Endothelial cell (in vitro differentiated cells): ENCODE measurements at regions not wholly inside any gene's neighbourhood (a gene's known extent, or its start where the extent isn't known, plus 50 kb on each side); places are given as distances from the start of the nearest gene placed in this dataset.
A peak's percentile ranks its signal among the peaks of the same experiment; 100 is the strongest.

Experiments used
- DNase-seq: peaks from one replicate; pipeline ENCODE4 v3.0.0; 2021; ENCODE audit warnings: low spot score
- H3K27ac Mint-ChIP-seq: one replicate; pipeline ENCODE4 v1.8.0; 2021; ENCODE audit warnings: mixed read lengths, inconsistent platforms; ENCODE audit not compliant: unreplicated experiment
- H3K27me3 Mint-ChIP-seq: one replicate; pipeline ENCODE4 v1.8.0; 2021; ENCODE audit warnings: mild to moderate bottlenecking, moderate library complexity, mixed read lengths, inconsistent platforms; ENCODE audit not compliant: unreplicated experiment
- H3K36me3 Mint-ChIP-seq: one replicate; pipeline ENCODE4 v1.8.0; 2021; ENCODE audit warnings: mild to moderate bottlenecking, low read depth, mixed read lengths, inconsistent platforms; ENCODE audit not compliant: unreplicated experiment
- H3K4me1 Mint-ChIP-seq: one replicate; pipeline ENCODE4 v1.8.0; 2021; ENCODE audit warnings: mild to moderate bottlenecking, mixed read lengths, inconsistent platforms; ENCODE audit not compliant: unreplicated experiment
- H3K4me3 Mint-ChIP-seq: one replicate; pipeline ENCODE4 v1.8.0; 2021; ENCODE audit warnings: mild to moderate bottlenecking, mixed read lengths, inconsistent platforms; ENCODE audit not compliant: unreplicated experiment
- H3K9me3 Mint-ChIP-seq: one replicate; pipeline ENCODE4 v1.8.0; 2021; ENCODE audit warnings: mixed read lengths, inconsistent platforms; ENCODE audit not compliant: unreplicated experiment
- TF ChIP-seq, protein P1 (sequence below): fragments of 200-600 bp; sonication (generic); IDR thresholded peaks from one replicate; pipeline ENCODE4 v1.5.0; 2021; ENCODE audit warnings: antibody characterized with exemption; ENCODE audit not compliant: unreplicated experiment

- no peaks in the 10 kb centered on the region for H3K36me3 Mint-ChIP-seq
- no peak overlapping the region for H3K27ac Mint-ChIP-seq
- peaks cover 33% of the 10 kb centered on the region for H3K4me1 Mint-ChIP-seq
- DNase-seq, result no peak
- no peaks in the 10 kb centered on the region for H3K27me3 Mint-ChIP-seq
- H3K4me3 Mint-ChIP-seq, result no peak overlapping the region
- TF ChIP-seq, protein P1, sequence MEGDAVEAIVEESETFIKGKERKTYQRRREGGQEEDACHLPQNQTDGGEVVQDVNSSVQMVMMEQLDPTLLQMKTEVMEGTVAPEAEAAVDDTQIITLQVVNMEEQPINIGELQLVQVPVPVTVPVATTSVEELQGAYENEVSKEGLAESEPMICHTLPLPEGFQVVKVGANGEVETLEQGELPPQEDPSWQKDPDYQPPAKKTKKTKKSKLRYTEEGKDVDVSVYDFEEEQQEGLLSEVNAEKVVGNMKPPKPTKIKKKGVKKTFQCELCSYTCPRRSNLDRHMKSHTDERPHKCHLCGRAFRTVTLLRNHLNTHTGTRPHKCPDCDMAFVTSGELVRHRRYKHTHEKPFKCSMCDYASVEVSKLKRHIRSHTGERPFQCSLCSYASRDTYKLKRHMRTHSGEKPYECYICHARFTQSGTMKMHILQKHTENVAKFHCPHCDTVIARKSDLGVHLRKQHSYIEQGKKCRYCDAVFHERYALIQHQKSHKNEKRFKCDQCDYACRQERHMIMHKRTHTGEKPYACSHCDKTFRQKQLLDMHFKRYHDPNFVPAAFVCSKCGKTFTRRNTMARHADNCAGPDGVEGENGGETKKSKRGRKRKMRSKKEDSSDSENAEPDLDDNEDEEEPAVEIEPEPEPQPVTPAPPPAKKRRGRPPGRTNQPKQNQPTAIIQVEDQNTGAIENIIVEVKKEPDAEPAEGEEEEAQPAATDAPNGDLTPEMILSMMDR, result no peak
- no peaks in the 10 kb centered on the region for H3K9me3 Mint-ChIP-seq
Observed at GRCh38 chr3:59213860-59214259, 164.0 kb upstream of the CFAP20DC start.

DNA sequence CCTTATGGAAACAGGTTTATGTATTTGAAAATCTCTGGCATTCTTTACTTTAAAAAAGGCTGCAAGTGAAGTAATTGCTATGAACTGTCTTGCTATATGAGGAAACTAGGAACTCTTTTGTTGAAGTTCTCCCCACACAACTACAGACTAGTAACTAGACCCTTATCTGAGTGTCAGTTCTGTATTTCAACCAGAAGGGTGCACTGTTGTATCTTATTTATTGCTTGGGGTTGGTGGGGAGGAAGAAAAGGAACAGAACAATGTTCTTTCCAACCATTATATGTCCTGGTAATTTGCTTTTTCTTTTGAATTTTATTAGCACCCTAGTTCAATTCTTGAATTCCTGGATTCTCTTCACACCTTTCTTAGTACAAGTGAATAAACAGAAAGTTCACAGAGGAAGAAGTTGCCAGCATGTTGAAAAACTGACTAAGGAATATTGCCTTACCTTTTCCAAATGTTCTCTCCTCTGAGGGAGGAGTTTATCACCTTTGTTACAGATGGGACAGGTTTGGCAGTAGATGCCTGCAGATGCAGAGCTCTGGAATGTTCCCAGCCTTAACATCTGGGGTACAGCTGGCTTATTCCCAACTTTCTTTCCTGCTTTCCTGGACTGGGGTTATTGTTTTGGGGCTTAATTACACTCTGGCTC lies 162.4 kb upstream of the CFAP20DC start:
- no peaks in the 10 kb centered on the region for H3K9me3 Mint-ChIP-seq
- TF ChIP-seq, protein P1, result peak; percentile 60
- H3K36me3 Mint-ChIP-seq, result no peaks in the 10 kb centered on the region
- DNase-seq, result peak; percentile 19
- H3K4me1 Mint-ChIP-seq, result peaks cover 41% of the 10 kb centered on the region
- no peaks in the 10 kb centered on the region for H3K27me3 Mint-ChIP-seq
- no peak overlapping the region for H3K27ac Mint-ChIP-seq
- H3K4me3 Mint-ChIP-seq, result no peak overlapping the region

DNA sequence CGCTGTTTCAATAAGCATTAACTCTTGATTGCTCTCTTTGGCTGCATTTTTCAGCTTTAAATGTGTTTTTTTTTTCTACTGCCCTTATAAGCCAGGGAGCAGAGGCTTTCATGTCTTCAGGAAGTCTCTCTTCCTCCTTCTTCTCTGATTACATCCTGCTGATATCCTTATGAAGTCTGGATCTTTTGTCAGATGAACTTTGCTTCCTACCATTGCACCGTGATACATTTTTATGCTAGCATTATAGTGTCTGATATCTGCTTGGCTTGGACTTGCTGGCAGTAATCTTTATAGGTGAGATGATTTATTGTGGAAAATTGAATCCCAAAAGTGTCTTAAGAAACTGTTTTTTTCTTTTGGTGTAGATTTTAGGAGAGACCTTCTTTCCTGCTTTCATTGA lies 160.4 kb upstream of the CFAP20DC start:
- Mint-ChIP-seq H3K27me3 (no peaks in the 10 kb centered on the region), H3K4me1 (peaks cover 41% of the 10 kb centered on the region), H3K27ac (peak overlapping the region; percentile 70), H3K36me3 (no peaks in the 10 kb centered on the region), H3K4me3 (no peak overlapping the region), H3K9me3 (no peaks in the 10 kb centered on the region)
- TF ChIP-seq, protein P1, result no peak
- no peak for DNase-seq

GRCh38 chr3:59192473-59192872 lies 142.6 kb upstream of the CFAP20DC start:
- Mint-ChIP-seq H3K9me3 (no peaks in the 10 kb centered on the region), H3K36me3 (no peaks in the 10 kb centered on the region), H3K4me3 (no peak overlapping the region), H3K4me1 (peaks cover 9% of the 10 kb centered on the region), H3K27me3 (no peaks in the 10 kb centered on the region), H3K27ac (no peak overlapping the region)
- TF ChIP-seq, protein P1, result no peak
- DNase-seq, result no peak

- Mint-ChIP-seq H3K36me3 (no peaks in the 10 kb centered on the region), H3K4me3 (no peak overlapping the region), H3K27me3 (no peaks in the 10 kb centered on the region), H3K9me3 (no peaks in the 10 kb centered on the region), H3K27ac (no peak overlapping the region), H3K4me1 (peaks cover 9% of the 10 kb centered on the region)
- DNase-seq, result no peak
- TF ChIP-seq, protein P1, result no peak
Observed at GRCh38 chr3:59191651-59192050, 141.8 kb upstream of the CFAP20DC start.
